MM.1S (cell line): ENCODE measurements at regions not wholly inside any gene's neighbourhood (a gene's known extent, or its start where the extent isn't known, plus 50 kb on each side); places are given as distances from the start of the nearest gene placed in this dataset.

Experiments used
- DNase-seq: peaks from one replicate; pipeline ENCODE4 v3.0.0-alpha.2; 2015
- H2AFZ ChIP-seq: fragments of 300-600 bp; sonication (generic); 2 replicates; pipeline ENCODE4 v1.6.0; 2016; ENCODE audit warnings: antibody characterized with exemption, low read length
- H3F3A ChIP-seq: fragments of 300-600 bp; sonication (generic); 2 replicates; pipeline ENCODE4 v1.6.1; 2016; ENCODE audit warnings: mild to moderate bottlenecking, antibody characterized with exemption, low read length, moderate library complexity, mixed read lengths; ENCODE audit not compliant: insufficient read depth
- H3K27ac ChIP-seq: fragments of 300-600 bp; sonication (generic); 2 replicates; pipeline ENCODE4 v1.5.1; 2016; ENCODE audit warnings: mild to moderate bottlenecking, low read length
- H3K27me3 ChIP-seq: fragments of 300-600 bp; sonication (generic); replicated peaks from 2 replicates; pipeline ENCODE4 v1.6.0; 2016; ENCODE audit warnings: low read length; ENCODE audit not compliant: insufficient read depth
- H3K36me3 ChIP-seq: fragments of 300-600 bp; sonication (generic); replicated peaks from 2 replicates; pipeline ENCODE4 v1.6.1; 2016; ENCODE audit warnings: mild to moderate bottlenecking, low read length, mixed read lengths; ENCODE audit not compliant: insufficient read depth
- H3K4me1 ChIP-seq: fragments of 300-600 bp; sonication (generic); 2 replicates; pipeline ENCODE4 v1.6.1; 2016; ENCODE audit warnings: low read length, mixed read lengths
- H3K4me2 ChIP-seq: fragments of 300-600 bp; sonication (generic); 2 replicates; pipeline ENCODE4 v1.6.0; 2016; ENCODE audit warnings: low read depth, low read length
- H3K4me3 ChIP-seq: fragments of 300-600 bp; sonication (generic); 2 replicates; pipeline ENCODE4 v1.5.1; 2016; ENCODE audit warnings: low read length, mixed read lengths
- H3K79me2 ChIP-seq: fragments of 300-600 bp; sonication (generic); 2 replicates; pipeline ENCODE4 v1.6.1; 2016; ENCODE audit warnings: mixed run types, low read length, mixed read lengths
- H3K9ac ChIP-seq: fragments of 300-600 bp; sonication (generic); 2 replicates; pipeline ENCODE4 v1.6.1; 2016; ENCODE audit warnings: low read length, mixed read lengths
- H3K9me2 ChIP-seq: fragments of 300-600 bp; sonication (generic); replicated peaks from 2 replicates; pipeline ENCODE4 v1.6.1; 2016; ENCODE audit warnings: mild to moderate bottlenecking, low read length, mixed read lengths; ENCODE audit not compliant: insufficient read depth
- H3K9me3 ChIP-seq: fragments of 300-600 bp; sonication (generic); replicated peaks from 2 replicates; pipeline ENCODE4 v1.6.1; 2016; ENCODE audit warnings: mild to moderate bottlenecking, low read length, mixed read lengths; ENCODE audit not compliant: insufficient read depth
- H4K20me1 ChIP-seq: fragments of 300-600 bp; sonication (generic); 2 replicates; pipeline ENCODE4 v1.6.1; 2016; ENCODE audit warnings: mild to moderate bottlenecking, low read length, moderate library complexity, mixed read lengths; ENCODE audit not compliant: insufficient read depth
- CTCF ChIP-seq: fragments of 300-600 bp; sonication (generic); IDR thresholded peaks from 2 replicates; pipeline ENCODE4 v1.5.1; 2016; ENCODE audit warnings: antibody characterized with exemption, low read length, mixed read lengths
- EZH2 ChIP-seq: fragments of 300-600 bp; sonication (generic); optimal IDR thresholded peaks from 2 replicates; pipeline ENCODE3; 2017; ENCODE audit warnings: low read depth, mild to moderate bottlenecking, antibody characterized with exemption, low read length, mixed read lengths
- EZH2phosphoT487 ChIP-seq: fragments of 300-600 bp; sonication (generic); IDR thresholded peaks from 2 replicates; pipeline ENCODE4 v1.6.1; 2018; ENCODE audit warnings: antibody characterized with exemption, low read length

- Histone ChIP-seq H3K4me3 (no peak overlapping the region), H3K9me3 (no peaks in the 10 kb centered on the region), H3F3A (no peaks in the 10 kb centered on the region), H3K79me2 (no peaks in the 10 kb centered on the region), H2AFZ (no peak overlapping the region), H3K9me2 (no peaks in the 10 kb centered on the region), H3K36me3 (no peaks in the 10 kb centered on the region), H4K20me1 (no peaks in the 10 kb centered on the region), H3K4me1 (no peaks in the 10 kb centered on the region), H3K27me3 (peaks cover 84% of the 10 kb centered on the region), H3K9ac (no peak overlapping the region), H3K27ac (no peak overlapping the region), H3K4me2 (no peak overlapping the region)
- no peak for DNase-seq
- no peak for TF ChIP-seq CTCF
- no peak for TF ChIP-seq EZH2
- no peak for TF ChIP-seq EZH2phosphoT487
Measured at GRCh38 chr1:30087465-30087864, 635.9 kb downstream of the MATN1 start.

GRCh38 chr1:30085811-30086770 is 637.3 kb downstream of the MATN1 start:
- Histone ChIP-seq H3K9ac (no peak overlapping the region), H3K79me2 (no peaks in the 10 kb centered on the region), H3K36me3 (no peaks in the 10 kb centered on the region), H3K27ac (no peak overlapping the region), H3K4me3 (no peak overlapping the region), H3K4me1 (no peaks in the 10 kb centered on the region), H4K20me1 (no peaks in the 10 kb centered on the region), H2AFZ (no peak overlapping the region), H3K4me2 (no peak overlapping the region), H3K27me3 (peaks cover 86% of the 10 kb centered on the region), H3K9me3 (no peaks in the 10 kb centered on the region), H3K9me2 (no peaks in the 10 kb centered on the region), H3F3A (no peaks in the 10 kb centered on the region)
- TF ChIP-seq EZH2 (no peak), CTCF (peak; percentile 43)
- no peak for DNase-seq

GRCh38 chr1:30084909-30085571 is 638.3 kb downstream of the MATN1 start:
- TF ChIP-seq EZH2 (no peak), EZH2phosphoT487 (no peak), CTCF (no peak)
- no peaks in the 10 kb centered on the region for H3K36me3 ChIP-seq
- peaks cover 86% of the 10 kb centered on the region for H3K27me3 ChIP-seq
- H3K9ac ChIP-seq = no peak overlapping the region
- no peaks in the 10 kb centered on the region for H3K9me2 ChIP-seq
- no peaks in the 10 kb centered on the region for H3K4me1 ChIP-seq
- no peaks in the 10 kb centered on the region for H3K9me3 ChIP-seq
- no peaks in the 10 kb centered on the region for H3F3A ChIP-seq
- no peak overlapping the region for H3K4me3 ChIP-seq
- H4K20me1 ChIP-seq = no peaks in the 10 kb centered on the region
- DNase-seq = no peak
- H3K79me2 ChIP-seq = no peaks in the 10 kb centered on the region
- no peak overlapping the region for H2AFZ ChIP-seq
- H3K27ac ChIP-seq = no peak overlapping the region
- no peak overlapping the region for H3K4me2 ChIP-seq
